B cell (primary cell): ENCODE measurements at regions not wholly inside any gene's neighbourhood (a gene's known extent, or its start where the extent isn't known, plus 50 kb on each side); places are given as distances from the start of the nearest gene placed in this dataset.

ENCODE experiments used
- ATAC-seq: fragments of 200-7000 bp; cut with Tn5 transposase; one replicate; pipeline ENCODE4 v1.10.0; 2021; ENCODE audit warnings: low read depth, mild to moderate bottlenecking, moderate number of reproducible peaks, moderate library complexity
- CTCF ChIA-PET: fragments of 350-600 bp; sonication (Branson Sonifier 250); formaldehyde crosslinking; loops from one replicate; lab custom pipeline; 2021; ENCODE audit warnings: antibody characterized with exemption, inconsistent platforms; lab: Charles Lee
- POLR2A ChIA-PET: fragments of 350-600 bp; sonication (Branson Sonifier 250); formaldehyde crosslinking; loops from one replicate; lab custom pipeline; 2021; ENCODE audit warnings: antibody characterized with exemption; lab: Charles Lee
- DNase-seq: peaks from one replicate; pipeline ENCODE4 v3.0.0; 2013
- H2AFZ ChIP-seq: 2 replicates; pipeline ENCODE4 v1.6.1; 2012; ENCODE audit warnings: mild to moderate bottlenecking, low read depth, low read length; ENCODE audit not compliant: insufficient read depth, poor library complexity, severe bottlenecking
- H3K27ac ChIP-seq, 2 donors: 1 replicate in 1 of 2; 2 replicates in 1 of 2; pipeline ENCODE4 v1.5.1; 2012 to 2013; ENCODE audit warnings: low read length in 2 of 2, mild to moderate bottlenecking in 2 of 2, moderate library complexity in 1 of 2
- H3K27me3 ChIP-seq, 4 experiments: fragments of 200-600 bp in 1 of 4; sonication (generic) in 1 of 4; replicated peaks in 1 of 4; 1 replicate in 2 of 4; 2 replicates in 2 of 4; pipeline versions ENCODE4 v1.6.1 to v1.7.0; 2013 to 2016; ENCODE audit warnings: low read length in 3 of 4, mild to moderate bottlenecking in 2 of 4, mixed read lengths in 1 of 4, moderate library complexity in 1 of 4; ENCODE audit not compliant: insufficient read depth in 4 of 4, control insufficient read depth in 3 of 4; ENCODE audit errors: control extremely low read depth in 1 of 4
- H3K36me3 ChIP-seq, 2 experiments: replicated peaks in 1 of 2; 1 replicate in 1 of 2; 2 replicates in 1 of 2; pipeline versions ENCODE4 v1.6.1 to v1.7.1; 2013; ENCODE audit warnings: low read length in 1 of 2; ENCODE audit not compliant: insufficient read depth in 2 of 2, control insufficient read depth in 1 of 2; ENCODE audit errors: control extremely low read depth in 1 of 2, extremely low read depth in 1 of 2
- H3K4me1 ChIP-seq, 2 donors: fragments of 200-600 bp in 1 of 2; sonication (generic) in 1 of 2; 1 replicate in 1 of 2; 2 replicates in 1 of 2; pipeline versions ENCODE4 v1.5.1 to v1.6.1; 2013 to 2017; ENCODE audit warnings: low read length in 2 of 2; ENCODE audit not compliant: control insufficient read depth in 2 of 2, insufficient read depth in 2 of 2
- H3K4me2 ChIP-seq: replicated peaks from 2 replicates; pipeline ENCODE3; 2012; ENCODE audit warnings: mild to moderate bottlenecking, low read depth, low read length; ENCODE audit not compliant: poor library complexity, severe bottlenecking
- H3K4me3 ChIP-seq, 5 experiments: fragments of 200-600 bp in 1 of 5; sonication (generic) in 1 of 5; 1 replicate in 3 of 5; 2 replicates in 2 of 5; pipeline versions ENCODE4 v1.5.1 to v1.7.0; 2011 to 2016; ENCODE audit warnings: low read length in 4 of 5, mild to moderate bottlenecking in 4 of 5, low read depth in 2 of 5, control low read depth in 1 of 5, moderate library complexity in 1 of 5; ENCODE audit not compliant: insufficient read depth in 1 of 5; ENCODE audit errors: control extremely low read depth in 1 of 5, extremely low read depth in 1 of 5
- H3K79me2 ChIP-seq: fragments of 200-600 bp; sonication (generic); one replicate; pipeline ENCODE4 v1.6.0; 2016; ENCODE audit warnings: low read length; ENCODE audit not compliant: control insufficient read depth, insufficient read depth
- H3K9ac ChIP-seq: fragments of 200-600 bp; sonication (generic); 2 replicates; pipeline ENCODE4 v1.6.1; 2017; ENCODE audit warnings: mild to moderate bottlenecking, low read length, moderate library complexity
- H3K9me3 ChIP-seq, 3 donors: one replicate each; pipeline versions ENCODE4 v1.6.1 to v1.7.1; 2013; ENCODE audit warnings: low read length in 2 of 3; ENCODE audit not compliant: control insufficient read depth in 2 of 3, insufficient read depth in 1 of 3; ENCODE audit errors: control extremely low read depth in 1 of 3
- H4K20me1 ChIP-seq: 2 replicates; pipeline ENCODE4 v1.6.0; 2012; ENCODE audit warnings: mild to moderate bottlenecking, low read length; ENCODE audit not compliant: insufficient read depth, control insufficient read depth, poor library complexity, severe bottlenecking
- H3K27ac Mint-ChIP-seq: one replicate; pipeline ENCODE4 v1.8.0; 2021; ENCODE audit warnings: mixed read lengths
- H3K27me3 Mint-ChIP-seq: one replicate; pipeline ENCODE4 v1.8.0; 2021; ENCODE audit warnings: mixed read lengths
- H3K4me1 Mint-ChIP-seq: one replicate; pipeline ENCODE4 v1.8.0; 2021; ENCODE audit warnings: mixed read lengths
- H3K4me3 Mint-ChIP-seq: one replicate; pipeline ENCODE4 v1.8.0; 2021; ENCODE audit warnings: mixed read lengths
- H3K9me3 Mint-ChIP-seq: one replicate; pipeline ENCODE4 v1.8.0; 2022; ENCODE audit warnings: mixed read lengths; ENCODE audit not compliant: insufficient read depth
- EZH2 ChIP-seq: IDR thresholded peaks from 2 replicates; pipeline ENCODE4 v1.6.1; 2012; ENCODE audit warnings: borderline replicate concordance, low read depth, mild to moderate bottlenecking, moderate library complexity, low read length; ENCODE audit not compliant: insufficient read depth, poor library complexity, severe bottlenecking
- WGBS: methylation state at CpG from one replicate; pipeline ENCODE4 v1.1.5; 2013; ENCODE audit warnings: missing lambda C conversion rate; ENCODE audit not compliant: insufficient coverage; 5-methylcytosine and 5-hydroxymethylcytosine counted together
- intact Hi-C: fragments of 100-400 bp; cut with micrococcal nuclease; formaldehyde crosslinking; loops from one replicate; pipeline ENCODE4 v1.10.0; 2022
- TF ChIP-seq, protein P1 (sequence below): fragments of 200-600 bp; IDR thresholded peaks from one replicate; pipeline ENCODE4 v1.8.0; 2022; ENCODE audit warnings: antibody characterized with exemption, mild to moderate bottlenecking

DNA sequence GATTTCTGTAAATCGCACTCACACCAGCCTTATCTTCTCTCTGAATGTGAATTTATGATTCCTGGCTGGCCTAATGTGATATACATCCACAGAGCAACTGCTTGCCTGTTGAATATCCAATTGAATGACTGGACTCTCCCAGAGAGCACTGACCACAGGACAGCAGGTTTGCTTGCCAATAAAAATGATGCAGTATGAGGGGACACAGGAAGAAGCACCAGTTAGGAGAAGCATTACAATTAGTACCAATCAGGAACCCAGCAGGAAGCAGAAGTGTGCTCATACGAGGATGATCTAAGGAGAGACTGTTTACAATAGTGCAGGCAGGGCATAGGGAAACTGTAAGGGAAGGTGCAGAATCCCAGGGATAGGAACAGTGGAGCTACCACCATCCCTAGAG lies 127.2 kb upstream of the ZNF366 start:
- Histone ChIP-seq H3K4me3 (no peak overlapping the region), H3K36me3 (no peaks in the 10 kb centered on the region), H3K27ac (no peak overlapping the region), H3K27me3 (peaks cover 0 to 7% (median 0%) of the 10 kb centered on the region in 4 experiments), H3K79me2 (no peaks in the 10 kb centered on the region), H3K4me2 (no peak overlapping the region), H3K4me1 (no peaks in the 10 kb centered on the region), H3K9me3 (no peaks in the 10 kb centered on the region), H2AFZ (no peak overlapping the region), H3K9ac (no peak overlapping the region), H4K20me1 (no peaks in the 10 kb centered on the region)
- ChIA-PET POLR2A (no interaction called here), CTCF (no interaction called here)
- DNase-seq: no peak
- no peaks in the 10 kb centered on the region for H3K9me3 Mint-ChIP-seq
- intact Hi-C loops: no loop called here
- no CpG with 5 or more reads among the region's 2 CpGs for WGBS
- H3K27ac Mint-ChIP-seq: no peak overlapping the region
- peaks cover 17% of the 10 kb centered on the region for H3K27me3 Mint-ChIP-seq
- H3K4me1 Mint-ChIP-seq: no peaks in the 10 kb centered on the region
- TF ChIP-seq, protein P1, sequence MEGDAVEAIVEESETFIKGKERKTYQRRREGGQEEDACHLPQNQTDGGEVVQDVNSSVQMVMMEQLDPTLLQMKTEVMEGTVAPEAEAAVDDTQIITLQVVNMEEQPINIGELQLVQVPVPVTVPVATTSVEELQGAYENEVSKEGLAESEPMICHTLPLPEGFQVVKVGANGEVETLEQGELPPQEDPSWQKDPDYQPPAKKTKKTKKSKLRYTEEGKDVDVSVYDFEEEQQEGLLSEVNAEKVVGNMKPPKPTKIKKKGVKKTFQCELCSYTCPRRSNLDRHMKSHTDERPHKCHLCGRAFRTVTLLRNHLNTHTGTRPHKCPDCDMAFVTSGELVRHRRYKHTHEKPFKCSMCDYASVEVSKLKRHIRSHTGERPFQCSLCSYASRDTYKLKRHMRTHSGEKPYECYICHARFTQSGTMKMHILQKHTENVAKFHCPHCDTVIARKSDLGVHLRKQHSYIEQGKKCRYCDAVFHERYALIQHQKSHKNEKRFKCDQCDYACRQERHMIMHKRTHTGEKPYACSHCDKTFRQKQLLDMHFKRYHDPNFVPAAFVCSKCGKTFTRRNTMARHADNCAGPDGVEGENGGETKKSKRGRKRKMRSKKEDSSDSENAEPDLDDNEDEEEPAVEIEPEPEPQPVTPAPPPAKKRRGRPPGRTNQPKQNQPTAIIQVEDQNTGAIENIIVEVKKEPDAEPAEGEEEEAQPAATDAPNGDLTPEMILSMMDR: no peak
- H3K4me3 Mint-ChIP-seq: no peak overlapping the region
- ATAC-seq: no peak

DNA sequence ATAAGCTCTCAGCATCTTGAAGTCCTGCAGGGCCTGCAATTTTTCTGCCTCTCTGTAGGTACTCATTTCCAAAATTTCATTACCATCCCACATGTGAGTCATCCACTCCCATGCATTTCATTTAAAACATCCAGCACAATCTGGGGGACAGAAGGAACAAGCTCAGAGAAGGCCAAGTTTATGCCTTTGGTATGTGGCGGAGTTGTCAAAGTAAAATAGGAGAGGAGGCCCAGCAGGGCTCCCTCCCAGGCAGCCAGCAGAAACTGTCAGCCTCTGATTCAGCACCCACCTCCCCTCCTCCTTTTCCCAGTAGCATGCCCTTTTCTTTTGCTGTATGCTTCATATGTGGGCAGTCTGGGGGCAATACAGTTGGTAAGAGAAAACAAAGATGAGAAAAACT lies 126.4 kb upstream of the ZNF366 start:
- ATAC-seq: no peak
- no peaks in the 10 kb centered on the region for H3K4me1 ChIP-seq
- no peaks in the 10 kb centered on the region for H4K20me1 ChIP-seq
- H3K27me3 ChIP-seq: peaks cover 0 to 7% (median 0%) of the 10 kb centered on the region in 4 experiments
- no peak overlapping the region for H2AFZ ChIP-seq
- no peaks in the 10 kb centered on the region for H3K9me3 ChIP-seq
- no peaks in the 10 kb centered on the region for H3K79me2 ChIP-seq
- H3K4me2 ChIP-seq: no peak overlapping the region
- CTCF ChIA-PET: no interaction called here
- Mint-ChIP-seq H3K9me3 (no peaks in the 10 kb centered on the region), H3K27me3 (peaks cover 17% of the 10 kb centered on the region), H3K4me3 (no peak overlapping the region), H3K4me1 (no peaks in the 10 kb centered on the region), H3K27ac (no peak overlapping the region)
- no peak for DNase-seq
- intact Hi-C loops: no loop called here
- no peak overlapping the region for H3K27ac ChIP-seq
- no peak overlapping the region for H3K4me3 ChIP-seq
- POLR2A ChIA-PET: no interaction called here
- H3K9ac ChIP-seq: no peak overlapping the region
- TF ChIP-seq EZH2: no peak
- TF ChIP-seq, protein P1: no peak
- H3K36me3 ChIP-seq: no peaks in the 10 kb centered on the region
- no CpG with 5 or more reads among the region's 1 CpG for WGBS
